K562 (cell line): ENCODE measurements at regions not wholly inside any gene's neighbourhood (a gene's known extent, or its start where the extent isn't known, plus 50 kb on each side); places are given as distances from the start of the nearest gene placed in this dataset.

Experiments used
- ATAC-seq: fragments of 200-7000 bp; cut with Tn5 transposase; 3 replicates; pipeline ENCODE4 v1.9.1; 2020; ENCODE audit warnings: moderate library complexity
- BruUV-seq: library from RNA; stranded (reverse); fragments of 400-500 nt; replicated peaks from 2 replicates; lab custom pipeline; 2021; lab: Mats Ljungman, UMichigan
- CTCF ChIA-PET: fragments of 300-600 bp; formaldehyde crosslinking; extraction: SDS; loops from one replicate; lab custom pipeline; 2021; ENCODE audit warnings: low intra/inter-chr PET ratio; lab: Yijun Ruan, JAX
- POLR2A ChIA-PET: fragments of 300-600, 350-650 bp; sonication (Branson Sonifier 250); formaldehyde crosslinking; extraction: SDS; loops from one replicate; lab custom pipeline; 2021; ENCODE audit warnings: antibody characterized with exemption, inconsistent platforms; lab: Yijun Ruan, JAX
- DNase-seq, 4 experiments: peaks; one replicate each; pipeline versions ENCODE4 v3.0.0 to v3.0.0-alpha.2; 2011 to 2018; ENCODE audit warnings: low spot score in 3 of 4, mixed read lengths in 3 of 4; ENCODE audit errors: extremely low read depth in 1 of 4
- FAIRE-seq: peaks from 2 replicates; lab custom pipeline; 2011; peaks lifted over from hg19 to GRCh38; lab: Jason Lieb, UNC
- H2AFZ ChIP-seq: 2 replicates; pipeline ENCODE4 v1.6.0; 2011; ENCODE audit warnings: low read depth, low read length, control low read depth, inconsistent platforms
- H3K27ac ChIP-seq: fragments of 200-600 bp; 3 replicates; pipeline ENCODE4 v1.8.0; 2011; ENCODE audit warnings: low read depth, mild to moderate bottlenecking, control low read depth, inconsistent platforms, low read length, moderate library complexity, mixed read lengths; ENCODE audit errors: extremely low read depth
- H3K27me3 ChIP-seq, 2 experiments: fragments of 300-600 bp in 1 of 2; 2 replicates in 1 of 2; 3 replicates in 1 of 2; pipeline versions ENCODE4 v1.6.0 to v1.8.0; 2011; ENCODE audit warnings: inconsistent platforms in 2 of 2, low read length in 2 of 2, mild to moderate bottlenecking in 1 of 2, mixed read lengths in 1 of 2, moderate library complexity in 1 of 2; ENCODE audit not compliant: control insufficient read depth in 2 of 2, insufficient read depth in 2 of 2
- H3K36me3 ChIP-seq: fragments of 300-600 bp; 3 replicates; pipeline ENCODE4 v1.8.0; 2011; ENCODE audit warnings: mild to moderate bottlenecking, low read length, inconsistent platforms; ENCODE audit not compliant: control insufficient read depth, insufficient read depth
- H3K4me1 ChIP-seq, 2 experiments: fragments of 200-600 bp in 1 of 2; replicated peaks in 1 of 2; 2 replicates in 1 of 2; 3 replicates in 1 of 2; pipeline versions ENCODE4 v1.5.1 to v1.8.0; 2011; ENCODE audit warnings: inconsistent platforms in 2 of 2, low read length in 2 of 2, mild to moderate bottlenecking in 1 of 2, mixed read lengths in 1 of 2, moderate library complexity in 1 of 2; ENCODE audit not compliant: control insufficient read depth in 2 of 2, insufficient read depth in 2 of 2
- H3K4me2 ChIP-seq: 2 replicates; pipeline ENCODE4 v1.6.1; 2011; ENCODE audit warnings: low read length, control low read depth, inconsistent platforms, mixed read lengths; ENCODE audit not compliant: insufficient read depth
- H3K4me3 ChIP-seq: fragments of 200-600 bp; sonication (generic), shearing (Covaris generic); 2 replicates; pipeline ENCODE4 v1.5.1; 2016; ENCODE audit warnings: control low read depth, inconsistent platforms
- H3K79me2 ChIP-seq: fragments of 200-600 bp; 3 replicates; pipeline ENCODE4 v1.8.0; 2011; ENCODE audit warnings: low read length, inconsistent platforms; ENCODE audit not compliant: control insufficient read depth, insufficient read depth
- H3K9ac ChIP-seq, 2 experiments: 2 replicates each; pipeline versions ENCODE4 v1.6.0 to v1.6.1; 2011; ENCODE audit warnings: low read depth in 2 of 2, low read length in 2 of 2, control low read depth in 1 of 2, inconsistent platforms in 1 of 2, mild to moderate bottlenecking in 1 of 2, mixed read lengths in 1 of 2; ENCODE audit not compliant: insufficient read depth in 1 of 2
- H3K9me1 ChIP-seq: one replicate; pipeline ENCODE4 v1.6.0; 2011; ENCODE audit warnings: inconsistent platforms, mild to moderate bottlenecking, low read length, moderate library complexity; ENCODE audit not compliant: control insufficient read depth, insufficient read depth
- H3K9me3 ChIP-seq: replicated peaks from 2 replicates; pipeline ENCODE4 v1.5.1; 2011; ENCODE audit warnings: low read depth, low read length, inconsistent platforms; ENCODE audit not compliant: control insufficient read depth, insufficient read depth
- H4K20me1 ChIP-seq: replicated peaks from 2 replicates; pipeline ENCODE4 v1.6.1; 2011; ENCODE audit warnings: low read length, inconsistent platforms, mixed read lengths; ENCODE audit not compliant: control insufficient read depth, insufficient read depth
- MYBL2 ChIP-seq, 2 experiments: fragments of 450-650 bp in 1 of 2; sonication (generic) in 1 of 2; formaldehyde crosslinking in 1 of 2; IDR thresholded peaks; 2 replicates each; pipeline versions ENCODE4 v1.6.1 to v1.8.1; 2017 to 2022; ENCODE audit warnings: borderline replicate concordance in 1 of 2, inconsistent platforms in 1 of 2, low read depth in 1 of 2, mild to moderate bottlenecking in 1 of 2, missing genetic modification reagents in 1 of 2, moderate library complexity in 1 of 2
- POLR3G ChIP-seq: IDR thresholded peaks from 2 replicates; pipeline ENCODE4 v1.6.1; 2011; ENCODE audit not compliant: insufficient read length, insufficient replicate concordance; ENCODE audit errors: extremely low read depth
- SAFB ChIP-seq: fragments of 200-400 bp; formaldehyde crosslinking; IDR thresholded peaks from 2 replicates; pipeline ENCODE4 v1.6.1; 2017; ENCODE audit warnings: low read depth, low read length, borderline replicate concordance
- ZNF445 ChIP-seq: fragments of 250-450 bp; sonication (Bioruptor Pico); IDR thresholded peaks from 2 replicates; pipeline ENCODE4 v1.4.0; 2020; ENCODE audit warnings: low read depth, mild to moderate bottlenecking, moderate library complexity
- WGBS: fragments of 100-300 bp; shearing (Covaris generic); methylation state at CpG from one replicate; pipeline ENCODE4 v1.1.6; 2016; ENCODE audit warnings: low coverage, mixed read lengths; ENCODE audit not compliant: insufficient coverage; ENCODE audit errors: missing lambda C conversion rate; 5-methylcytosine and 5-hydroxymethylcytosine counted together
- in situ Hi-C: fragments of 300-500 bp; cut with MboI; formaldehyde crosslinking; loops from 4 replicates; pipeline ENCODE4 v1.15.0; 2018; ENCODE audit warnings: inconsistent platforms, mixed read lengths
- intact Hi-C: fragments of 100-400 bp; cut with micrococcal nuclease; formaldehyde crosslinking; loops from 2 replicates; pipeline ENCODE4 v1.14.2; 2022
- TF ChIP-seq, protein P1 (sequence below): fragments of 250-450 bp; sonication (Bioruptor Pico); IDR thresholded peaks from 2 replicates; pipeline ENCODE4 v1.4.0; 2020
- TF ChIP-seq, protein P2 (sequence below): fragments of 250-450 bp; sonication (Bioruptor Pico); IDR thresholded peaks from 2 replicates; pipeline ENCODE4 v1.8.0; 2021; ENCODE audit warnings: moderate library complexity, mild to moderate bottlenecking, inconsistent platforms

DNA sequence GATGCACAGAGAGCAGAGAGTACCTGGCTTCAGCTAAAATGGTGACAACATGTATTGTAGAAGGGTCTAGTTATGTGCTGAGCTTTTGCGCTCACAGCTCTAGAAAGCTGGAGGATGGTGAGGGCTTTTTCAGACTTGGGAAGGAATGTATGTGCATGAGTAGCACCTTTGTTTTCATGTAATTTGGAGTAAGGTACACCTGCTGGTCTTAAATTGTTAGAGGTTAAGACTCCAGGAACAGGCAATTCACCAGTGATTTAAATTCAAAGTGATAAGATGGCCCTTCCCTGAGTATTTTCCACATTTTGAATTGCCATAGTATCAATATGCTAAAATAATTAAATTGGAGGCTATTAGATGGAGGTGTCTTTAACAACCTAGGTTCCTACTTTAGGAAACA is 436.4 kb upstream of the GOLIM4 start (continued):
- TF ChIP-seq, protein P1, sequence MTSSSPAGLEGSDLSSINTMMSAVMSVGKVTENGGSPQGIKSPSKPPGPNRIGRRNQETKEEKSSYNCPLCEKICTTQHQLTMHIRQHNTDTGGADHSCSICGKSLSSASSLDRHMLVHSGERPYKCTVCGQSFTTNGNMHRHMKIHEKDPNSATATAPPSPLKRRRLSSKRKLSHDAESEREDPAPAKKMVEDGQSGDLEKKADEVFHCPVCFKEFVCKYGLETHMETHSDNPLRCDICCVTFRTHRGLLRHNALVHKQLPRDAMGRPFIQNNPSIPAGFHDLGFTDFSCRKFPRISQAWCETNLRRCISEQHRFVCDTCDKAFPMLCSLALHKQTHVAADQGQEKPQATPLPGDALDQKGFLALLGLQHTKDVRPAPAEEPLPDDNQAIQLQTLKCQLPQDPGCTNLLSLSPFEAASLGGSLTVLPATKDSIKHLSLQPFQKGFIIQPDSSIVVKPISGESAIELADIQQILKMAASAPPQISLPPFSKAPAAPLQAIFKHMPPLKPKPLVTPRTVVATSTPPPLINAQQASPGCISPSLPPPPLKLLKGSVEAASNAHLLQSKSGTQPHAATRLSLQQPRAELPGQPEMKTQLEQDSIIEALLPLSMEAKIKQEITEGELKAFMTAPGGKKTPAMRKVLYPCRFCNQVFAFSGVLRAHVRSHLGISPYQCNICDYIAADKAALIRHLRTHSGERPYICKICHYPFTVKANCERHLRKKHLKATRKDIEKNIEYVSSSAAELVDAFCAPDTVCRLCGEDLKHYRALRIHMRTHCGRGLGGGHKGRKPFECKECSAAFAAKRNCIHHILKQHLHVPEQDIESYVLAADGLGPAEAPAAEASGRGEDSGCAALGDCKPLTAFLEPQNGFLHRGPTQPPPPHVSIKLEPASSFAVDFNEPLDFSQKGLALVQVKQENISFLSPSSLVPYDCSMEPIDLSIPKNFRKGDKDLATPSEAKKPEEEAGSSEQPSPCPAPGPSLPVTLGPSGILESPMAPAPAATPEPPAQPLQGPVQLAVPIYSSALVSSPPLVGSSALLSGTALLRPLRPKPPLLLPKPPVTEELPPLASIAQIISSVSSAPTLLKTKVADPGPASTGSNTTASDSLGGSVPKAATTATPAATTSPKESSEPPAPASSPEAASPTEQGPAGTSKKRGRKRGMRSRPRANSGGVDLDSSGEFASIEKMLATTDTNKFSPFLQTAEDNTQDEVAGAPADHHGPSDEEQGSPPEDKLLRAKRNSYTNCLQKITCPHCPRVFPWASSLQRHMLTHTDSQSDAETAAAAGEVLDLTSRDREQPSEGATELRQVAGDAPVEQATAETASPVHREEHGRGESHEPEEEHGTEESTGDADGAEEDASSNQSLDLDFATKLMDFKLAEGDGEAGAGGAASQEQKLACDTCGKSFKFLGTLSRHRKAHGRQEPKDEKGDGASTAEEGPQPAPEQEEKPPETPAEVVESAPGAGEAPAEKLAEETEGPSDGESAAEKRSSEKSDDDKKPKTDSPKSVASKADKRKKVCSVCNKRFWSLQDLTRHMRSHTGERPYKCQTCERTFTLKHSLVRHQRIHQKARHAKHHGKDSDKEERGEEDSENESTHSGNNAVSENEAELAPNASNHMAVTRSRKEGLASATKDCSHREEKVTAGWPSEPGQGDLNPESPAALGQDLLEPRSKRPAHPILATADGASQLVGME (CRISPR knock-in tag), result no peak
- TF ChIP-seq, protein P2, sequence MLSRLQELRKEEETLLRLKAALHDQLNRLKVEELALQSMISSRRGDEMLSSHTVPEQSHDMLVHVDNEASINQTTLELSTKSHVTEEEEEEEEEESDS (CRISPR knock-in tag), result no peak
- TF ChIP-seq MYBL2 (IDR thresholded peaks at IDR 0.05; ENCODE audit: low read depth), result no peak
- no peak for TF ChIP-seq MYBL2 (CRISPR knock-in tag; IDR thresholded peaks at IDR 0.05; ENCODE audit: borderline replicate concordance)
- TF ChIP-seq SAFB, result no peak
- TF ChIP-seq, all 486 proteins: peak for 0

DNA sequence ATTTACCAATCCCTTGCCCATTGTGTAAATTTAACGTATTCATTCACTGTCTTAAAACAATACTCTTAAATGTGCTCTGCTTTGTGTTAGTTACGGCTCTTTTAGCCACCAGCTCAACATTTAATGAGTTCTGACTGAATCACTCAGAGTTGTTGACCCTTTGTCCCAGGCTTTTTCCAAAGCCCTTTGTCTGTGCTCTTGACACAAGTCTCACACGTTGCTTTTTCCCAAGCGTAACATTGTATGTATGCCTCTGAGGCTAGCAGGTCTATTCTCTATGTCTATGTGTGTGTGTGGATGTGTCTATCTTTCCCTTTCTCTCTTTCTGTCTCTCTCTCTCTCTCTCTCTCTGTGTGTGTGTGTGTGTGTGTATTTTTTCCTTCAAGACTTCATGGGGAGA is 435.4 kb upstream of the GOLIM4 start:
- WGBS, result 4% methylated on average over 4 of the region's 4 CpGs
- Histone ChIP-seq H4K20me1 (no peaks in the 10 kb centered on the region), H3K4me2 (no peak overlapping the region), H3K9me3 (no peaks in the 10 kb centered on the region; the same call in 1 of the 2 replicates), H3K9me1 (no peaks in the 10 kb centered on the region), H3K79me2 (no peaks in the 10 kb centered on the region), H3K27ac (no peak overlapping the region), H3K27me3 (no peaks in the 10 kb centered on the region), H3K9ac (no peak overlapping the region), H3K4me1 (no peaks in the 10 kb centered on the region), H3K36me3 (no peaks in the 10 kb centered on the region), H3K4me3 (no peak overlapping the region), H2AFZ (no peak overlapping the region)
- no peak for ATAC-seq
- intact Hi-C loops, result no loop called here
- in situ Hi-C loops, result no loop called here
- POLR2A ChIA-PET, result no interaction called here
- no TSS peak for BruUV-seq
- CTCF ChIA-PET, result no interaction called here
- FAIRE-seq, result no peak
- DNase-seq, result no peak
- TF ChIP-seq POLR3G (no peak), ZNF445 (CRISPR knock-in tag) (no peak)
